H1 (cell line): ENCODE measurements at regions not wholly inside any gene's neighbourhood (a gene's known extent, or its start where the extent isn't known, plus 50 kb on each side); places are given as distances from the start of the nearest gene placed in this dataset.
"Not testable (repeated sequence)": the region's sequence is repeated elsewhere in the genome, so short reads cannot be mapped to it uniquely, and the experiment has no call there.

Experiments used
- CTCF ChIA-PET: fragments of 300-600 bp; sonication (Branson Sonifier 250); formaldehyde crosslinking; loops from one replicate; lab custom pipeline; 2021; ENCODE audit not compliant: partially characterized antibody; lab: Charles Lee
- POLR2A ChIA-PET: fragments of 300-600 bp; sonication (Branson Sonifier 250); formaldehyde crosslinking; loops from one replicate; lab custom pipeline; 2021; ENCODE audit warnings: inconsistent platforms; ENCODE audit not compliant: partially characterized antibody; lab: Charles Lee
- DNase-seq, 2 experiments: peaks; one replicate each; pipeline versions ENCODE4 v3.0.0 to v3.0.0-alpha.2; 2010 to 2022; ENCODE audit warnings: low spot score in 2 of 2, low read depth in 1 of 2, mixed read lengths in 1 of 2
- FAIRE-seq: peaks from 2 replicates; lab custom pipeline; 2011; peaks lifted over from hg19 to GRCh38; lab: Jason Lieb, UNC
- H2AFZ ChIP-seq: 2 replicates; pipeline ENCODE4 v1.8.1; 2012; ENCODE audit warnings: low read length, inconsistent platforms
- H2AK5ac ChIP-seq: 2 replicates; pipeline ENCODE4 v1.6.1; 2013; ENCODE audit warnings: low read depth, low read length
- H2BK120ac ChIP-seq: replicated peaks from 2 replicates; pipeline ENCODE3; 2013; ENCODE audit warnings: low read depth, low read length, inconsistent platforms
- H2BK12ac ChIP-seq: 2 replicates; pipeline ENCODE4 v1.6.1; 2013; ENCODE audit warnings: low read depth, low read length
- H2BK15ac ChIP-seq: 2 replicates; pipeline ENCODE4 v1.6.1; 2013; ENCODE audit warnings: low read length
- H2BK20ac ChIP-seq: 2 replicates; pipeline ENCODE4 v1.6.1; 2013; ENCODE audit warnings: low read length
- H2BK5ac ChIP-seq: 2 replicates; pipeline ENCODE4 v1.6.1; 2013; ENCODE audit warnings: low read depth, low read length
- H3K14ac ChIP-seq: 2 replicates; pipeline ENCODE4 v1.6.1; 2013; ENCODE audit warnings: inconsistent platforms; ENCODE audit not compliant: insufficient read length
- H3K18ac ChIP-seq: 2 replicates; pipeline ENCODE4 v1.6.1; 2013; ENCODE audit warnings: low read length; ENCODE audit errors: extremely low read depth
- H3K23ac ChIP-seq: 2 replicates; pipeline ENCODE4 v1.6.1; 2013; ENCODE audit warnings: inconsistent platforms; ENCODE audit not compliant: insufficient read length
- H3K23me2 ChIP-seq: 2 replicates; pipeline ENCODE4 v1.6.1; 2013; ENCODE audit warnings: low read depth, low read length
- H3K27ac ChIP-seq: 2 replicates; pipeline ENCODE4 v1.6.1; 2011; ENCODE audit warnings: low read depth, low read length, inconsistent platforms
- H3K27me3 ChIP-seq, 4 experiments: replicated peaks in 1 of 4; 1 replicate in 1 of 4; 2 replicates in 3 of 4; pipeline versions ENCODE4 v1.6.1 to v1.8.1; 2011 to 2013; ENCODE audit warnings: low read length in 3 of 4, mild to moderate bottlenecking in 3 of 4, inconsistent platforms in 2 of 4, mixed read lengths in 2 of 4, moderate library complexity in 1 of 4; ENCODE audit not compliant: control insufficient read depth in 3 of 4, insufficient read depth in 3 of 4; ENCODE audit errors: extremely low read depth in 1 of 4
- H3K36me3 ChIP-seq, 4 experiments: 2 replicates each; pipeline versions ENCODE4 v1.6.1 to v1.8.1; 2011 to 2013; ENCODE audit warnings: mild to moderate bottlenecking in 4 of 4, low read length in 3 of 4, moderate library complexity in 2 of 4, control low read depth in 1 of 4, inconsistent platforms in 1 of 4; ENCODE audit not compliant: insufficient read depth in 4 of 4, control insufficient read depth in 2 of 4
- H3K4ac ChIP-seq: replicated peaks from 2 replicates; pipeline ENCODE3; 2013; ENCODE audit warnings: low read length, low read depth, mixed read lengths, inconsistent platforms; ENCODE audit not compliant: insufficient read length
- H3K4me1 ChIP-seq, 4 experiments: replicated peaks in 1 of 4; 1 replicate in 1 of 4; 2 replicates in 3 of 4; pipeline versions ENCODE4 v1.6.1 to v1.8.1; 2011 to 2013; ENCODE audit warnings: low read length in 3 of 4, inconsistent platforms in 2 of 4, mixed read lengths in 1 of 4; ENCODE audit not compliant: insufficient read depth in 4 of 4, control insufficient read depth in 3 of 4
- H3K4me2 ChIP-seq, 2 experiments: 2 replicates each; pipeline versions ENCODE4 v1.6.1 to v1.8.1; 2011 to 2013; ENCODE audit warnings: low read depth in 2 of 2, low read length in 2 of 2, control low read depth in 1 of 2, inconsistent platforms in 1 of 2, mild to moderate bottlenecking in 1 of 2; ENCODE audit not compliant: insufficient read depth in 1 of 2
- H3K4me3 ChIP-seq, 4 experiments: fragments of 200-600, 300-600 bp in 1 of 4; sonication (generic), shearing (Covaris generic), sonication (Bioruptor Twin) in 1 of 4; 2 replicates each; pipeline versions ENCODE4 v1.5.1 to v1.8.1; 2011 to 2016; ENCODE audit warnings: low read length in 4 of 4, low read depth in 3 of 4, control low read depth in 2 of 4, inconsistent platforms in 2 of 4, mild to moderate bottlenecking in 2 of 4, mixed read lengths in 1 of 4, moderate library complexity in 1 of 4; ENCODE audit not compliant: insufficient read depth in 2 of 4; ENCODE audit errors: extremely low read depth in 1 of 4
- H3K56ac ChIP-seq: replicated peaks from 2 replicates; pipeline ENCODE3; 2013; ENCODE audit warnings: low read depth, mild to moderate bottlenecking, mixed read lengths, low read length, inconsistent platforms; ENCODE audit not compliant: insufficient read length
- H3K79me1 ChIP-seq: 2 replicates; pipeline ENCODE4 v1.6.1; 2013; ENCODE audit warnings: low read depth, low read length, control low read depth
- H3K79me2 ChIP-seq, 2 experiments: 2 replicates each; pipeline versions ENCODE4 v1.6.1 to v1.8.1; 2012 to 2013; ENCODE audit warnings: low read length in 2 of 2, mild to moderate bottlenecking in 2 of 2, inconsistent platforms in 1 of 2; ENCODE audit not compliant: insufficient read depth in 2 of 2, control insufficient read depth in 1 of 2
- H3K9ac ChIP-seq, 4 experiments: replicated peaks in 1 of 4; 1 replicate in 1 of 4; 2 replicates in 3 of 4; pipeline versions ENCODE4 v1.6.1 to v1.8.1; 2011 to 2013; ENCODE audit warnings: low read depth in 3 of 4, low read length in 3 of 4, control low read depth in 2 of 4, mild to moderate bottlenecking in 2 of 4, moderate library complexity in 2 of 4, inconsistent platforms in 1 of 4; ENCODE audit errors: extremely low read depth in 1 of 4
- H3K9me3 ChIP-seq, 2 experiments: 2 replicates each; pipeline versions ENCODE4 v1.6.1 to v1.8.1; 2012 to 2013; ENCODE audit warnings: mild to moderate bottlenecking in 2 of 2, moderate library complexity in 2 of 2, control low read depth in 1 of 2, inconsistent platforms in 1 of 2, low read depth in 1 of 2, low read length in 1 of 2, mixed read lengths in 1 of 2; ENCODE audit not compliant: insufficient read depth in 2 of 2
- H4K20me1 ChIP-seq, 2 experiments: replicated peaks in 1 of 2; 2 replicates each; pipeline versions ENCODE3 to v1.8.1; 2011 to 2013; ENCODE audit warnings: inconsistent platforms in 2 of 2, low read length in 2 of 2, mild to moderate bottlenecking in 1 of 2; ENCODE audit not compliant: insufficient read depth in 2 of 2, control insufficient read depth in 1 of 2
- H4K5ac ChIP-seq: 2 replicates; pipeline ENCODE4 v1.6.1; 2013; ENCODE audit warnings: low read length, low read depth, mixed read lengths, inconsistent platforms; ENCODE audit not compliant: insufficient read length
- H4K8ac ChIP-seq: 2 replicates; pipeline ENCODE4 v1.8.0; 2013; ENCODE audit warnings: mild to moderate bottlenecking, moderate library complexity, low read length, inconsistent platforms; ENCODE audit not compliant: insufficient read depth; ENCODE audit errors: extremely low read depth
- H4K91ac ChIP-seq: replicated peaks from 2 replicates; pipeline ENCODE3; 2013; ENCODE audit warnings: low read length, mixed read lengths, inconsistent platforms; ENCODE audit not compliant: insufficient read length
- WGBS, 2 experiments: shearing (Covaris generic) in 1 of 2; methylation state at CpG; one replicate each; pipeline versions ENCODE4 v1.1.6 to v1.1.7; 2013 to 2015; ENCODE audit warnings: low lambda C conversion rate in 2 of 2, mixed read lengths in 2 of 2, inconsistent platforms in 1 of 2, low coverage in 1 of 2, missing lambda C conversion rate in 1 of 2; ENCODE audit not compliant: insufficient replicate concordance in 2 of 2, insufficient coverage in 1 of 2, insufficient read length in 1 of 2; ENCODE audit errors: extremely low coverage in 1 of 2, missing lambda C conversion rate in 1 of 2; 5-methylcytosine and 5-hydroxymethylcytosine counted together

DNA sequence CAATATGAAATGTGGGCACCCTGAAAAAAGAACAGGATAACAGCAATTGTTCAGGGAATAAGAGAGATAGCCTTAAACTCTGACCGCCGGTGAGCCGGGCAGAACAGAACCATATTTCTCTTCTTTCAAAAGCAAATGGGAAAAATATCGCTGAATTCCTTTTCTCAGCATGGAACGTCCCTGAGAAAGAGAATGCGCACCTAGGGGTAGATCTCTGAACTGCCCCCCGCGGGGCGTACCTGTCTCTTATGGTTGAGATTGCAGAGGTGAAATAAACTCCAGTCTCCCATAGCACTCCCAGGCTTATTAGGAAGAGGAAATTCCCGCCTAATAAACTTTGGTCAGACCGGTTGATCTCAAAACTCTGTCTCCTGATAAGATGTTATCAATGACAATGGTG, 82.1 kb upstream of the DEFB108B start:
- H3K4me1 ChIP-seq, H2AK5ac ChIP-seq, H4K8ac ChIP-seq, H3K9me3 ChIP-seq, H3K56ac ChIP-seq, H3K79me2 ChIP-seq, H2BK12ac ChIP-seq, H2BK20ac ChIP-seq, H3K27ac ChIP-seq, H3K4ac ChIP-seq, H3K14ac ChIP-seq, H3K4me2 ChIP-seq, H3K9ac ChIP-seq, H3K27me3 ChIP-seq, H2BK5ac ChIP-seq, H3K23me2 ChIP-seq, H4K5ac ChIP-seq, H3K4me3 ChIP-seq, H2BK120ac ChIP-seq, H3K18ac ChIP-seq, FAIRE-seq, H4K20me1 ChIP-seq, POLR2A ChIA-PET, H4K91ac ChIP-seq, H2AFZ ChIP-seq, DNase-seq, H3K36me3 ChIP-seq, H2BK15ac ChIP-seq, CTCF ChIA-PET, H3K79me1 ChIP-seq, H3K23ac ChIP-seq: not testable (repeated sequence)
- 61% methylated on average over 11 of the region's 11 CpGs; no CpG with 5 or more reads in 1 of the 2 experiments for WGBS, 2 experiments

DNA sequence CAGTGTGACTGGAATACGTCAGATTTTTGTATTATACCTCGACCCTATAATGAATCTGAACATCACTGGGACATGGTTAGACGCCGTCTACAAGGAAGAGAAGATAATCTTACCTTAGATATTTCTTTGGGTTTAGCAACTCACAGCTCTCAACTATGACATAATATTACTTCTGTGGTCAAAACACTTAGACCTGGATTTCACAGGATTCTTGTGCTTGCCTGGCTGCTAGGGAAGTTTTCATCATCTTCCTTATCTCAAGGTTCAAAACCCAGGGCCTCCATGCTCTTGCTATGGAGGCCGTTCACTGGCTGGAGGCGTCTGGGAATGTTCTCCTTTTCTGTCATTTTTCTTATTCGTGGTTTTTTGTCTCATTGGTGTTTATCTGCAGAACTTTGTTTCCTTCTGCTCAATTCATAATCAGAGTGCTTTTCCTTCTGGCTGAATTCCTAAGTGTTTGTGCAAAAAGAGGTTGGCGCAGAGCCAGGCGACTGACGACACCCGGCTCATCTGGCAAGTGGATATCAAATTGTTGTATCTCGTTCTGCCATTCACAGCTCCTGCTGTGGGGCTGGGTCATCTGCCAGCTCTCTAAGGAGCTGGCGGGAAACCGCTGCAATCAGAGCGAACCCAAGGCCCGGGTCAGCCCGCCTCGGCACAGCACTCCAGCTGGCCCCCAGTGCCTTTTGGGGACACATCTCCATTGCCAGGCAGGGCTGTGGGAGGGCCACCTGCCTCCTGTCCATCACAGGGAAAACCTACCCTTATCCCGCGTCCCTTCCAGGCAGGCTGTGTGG, 68.1 kb upstream of the DEFB108B start:
- FAIRE-seq, H3K9me3 ChIP-seq, H2BK12ac ChIP-seq, DNase-seq, H3K79me1 ChIP-seq, POLR2A ChIA-PET, H3K4ac ChIP-seq, H3K23me2 ChIP-seq, H4K20me1 ChIP-seq, H2AK5ac ChIP-seq, H3K79me2 ChIP-seq, H2BK5ac ChIP-seq, H3K27me3 ChIP-seq, H3K27ac ChIP-seq, H4K5ac ChIP-seq, H2BK20ac ChIP-seq, H2AFZ ChIP-seq, H3K4me2 ChIP-seq, H3K4me1 ChIP-seq, H3K18ac ChIP-seq, H3K9ac ChIP-seq, H4K91ac ChIP-seq, H3K4me3 ChIP-seq, H2BK120ac ChIP-seq, H3K14ac ChIP-seq, H3K36me3 ChIP-seq, H2BK15ac ChIP-seq, H4K8ac ChIP-seq, H3K56ac ChIP-seq, H3K23ac ChIP-seq: not testable (repeated sequence)
- CTCF ChIA-PET = interaction anchor here (1.2 kb wide), 1 partner anchor 16 kb away, joined by 3 read pairs; no protein-coding TSS in a partner anchor
- WGBS, 2 experiments = 88% methylated on average over 18 of the region's 20 CpGs; no CpG with 5 or more reads in 1 of the 2 experiments
